ENCODE measurements at regions not wholly inside any gene's neighbourhood (a gene's known extent, or its start where the extent isn't known, plus 50 kb on each side); places are given as distances from the start of the nearest gene placed in this dataset.

DNA sequence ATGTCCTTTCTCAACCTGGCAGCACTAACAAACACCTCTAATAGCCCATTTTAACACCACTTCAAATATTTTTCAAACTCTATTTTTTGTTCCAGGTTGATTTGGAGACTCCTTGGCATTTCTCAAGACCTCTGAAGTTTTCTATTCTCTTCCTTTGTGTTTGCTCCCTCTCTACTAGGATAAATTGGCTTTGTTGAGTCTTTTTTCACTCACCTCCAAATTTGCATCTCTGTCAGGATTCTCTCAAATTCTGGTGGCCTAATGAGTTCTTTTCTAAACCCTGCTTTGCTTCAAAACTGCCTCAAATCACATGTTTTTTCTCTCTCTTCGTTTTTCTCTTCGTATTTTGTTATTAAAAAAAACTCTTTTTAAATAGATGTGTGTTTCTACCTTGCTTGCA lies 582.2 kb upstream of the ADGRL4 start:
- H3K4me3 ChIP-seq (ENCODE audit: low read length), result no peak overlapping the region
- no peak for DNase-seq (ENCODE audit: low read depth)
- TF ChIP-seq, protein P1, sequence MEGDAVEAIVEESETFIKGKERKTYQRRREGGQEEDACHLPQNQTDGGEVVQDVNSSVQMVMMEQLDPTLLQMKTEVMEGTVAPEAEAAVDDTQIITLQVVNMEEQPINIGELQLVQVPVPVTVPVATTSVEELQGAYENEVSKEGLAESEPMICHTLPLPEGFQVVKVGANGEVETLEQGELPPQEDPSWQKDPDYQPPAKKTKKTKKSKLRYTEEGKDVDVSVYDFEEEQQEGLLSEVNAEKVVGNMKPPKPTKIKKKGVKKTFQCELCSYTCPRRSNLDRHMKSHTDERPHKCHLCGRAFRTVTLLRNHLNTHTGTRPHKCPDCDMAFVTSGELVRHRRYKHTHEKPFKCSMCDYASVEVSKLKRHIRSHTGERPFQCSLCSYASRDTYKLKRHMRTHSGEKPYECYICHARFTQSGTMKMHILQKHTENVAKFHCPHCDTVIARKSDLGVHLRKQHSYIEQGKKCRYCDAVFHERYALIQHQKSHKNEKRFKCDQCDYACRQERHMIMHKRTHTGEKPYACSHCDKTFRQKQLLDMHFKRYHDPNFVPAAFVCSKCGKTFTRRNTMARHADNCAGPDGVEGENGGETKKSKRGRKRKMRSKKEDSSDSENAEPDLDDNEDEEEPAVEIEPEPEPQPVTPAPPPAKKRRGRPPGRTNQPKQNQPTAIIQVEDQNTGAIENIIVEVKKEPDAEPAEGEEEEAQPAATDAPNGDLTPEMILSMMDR (conservative IDR thresholded peaks at IDR 0.05; ENCODE audit: low read depth, low read length), result no peak

DNA sequence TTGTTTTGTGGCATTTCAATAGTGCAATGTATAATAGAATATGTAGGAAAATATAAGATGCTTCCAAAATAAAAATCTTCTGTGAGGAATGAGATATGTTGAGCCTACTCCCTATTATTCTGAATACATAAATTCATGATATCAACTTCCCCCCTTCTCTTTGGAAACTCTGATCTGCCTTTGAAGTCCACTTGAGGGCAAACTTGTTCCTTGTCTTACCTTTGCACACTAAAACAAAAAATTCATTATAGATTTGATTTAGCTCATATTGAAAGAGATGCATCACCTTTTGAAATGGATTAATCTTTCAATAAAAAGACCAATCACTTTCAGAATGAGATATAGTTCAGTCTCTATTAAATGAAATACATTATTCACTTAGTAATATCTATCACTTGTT lies 580.7 kb upstream of the ADGRL4 start:
- no peak overlapping the region for H3K4me3 ChIP-seq (ENCODE audit: low read length)
- TF ChIP-seq, protein P1 (conservative IDR thresholded peaks at IDR 0.05; ENCODE audit: low read depth, low read length), result no peak
- no peak for DNase-seq (ENCODE audit: low read depth)

DNA sequence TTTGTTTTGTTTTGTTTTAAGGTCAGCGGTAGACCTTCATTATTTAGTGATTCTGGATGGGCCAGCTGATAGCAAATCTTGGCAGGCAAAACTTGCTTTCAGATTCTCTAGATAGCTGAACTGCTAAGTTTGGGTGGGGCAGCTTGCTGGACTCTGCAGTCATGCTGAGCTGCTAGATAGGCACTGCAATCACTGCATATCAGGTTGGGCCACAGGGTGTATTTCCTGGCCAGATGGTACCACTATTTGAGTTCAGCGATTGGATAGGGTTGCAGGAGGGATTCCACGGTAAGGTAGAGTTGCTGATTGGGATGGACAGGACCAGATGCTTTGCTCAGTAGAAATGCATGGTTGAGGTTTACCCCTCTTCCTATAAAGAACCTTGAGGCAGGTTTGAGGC lies 579.3 kb upstream of the ADGRL4 start:
- TF ChIP-seq, protein P1 (conservative IDR thresholded peaks at IDR 0.05; ENCODE audit: low read depth, low read length), result no peak

DNA sequence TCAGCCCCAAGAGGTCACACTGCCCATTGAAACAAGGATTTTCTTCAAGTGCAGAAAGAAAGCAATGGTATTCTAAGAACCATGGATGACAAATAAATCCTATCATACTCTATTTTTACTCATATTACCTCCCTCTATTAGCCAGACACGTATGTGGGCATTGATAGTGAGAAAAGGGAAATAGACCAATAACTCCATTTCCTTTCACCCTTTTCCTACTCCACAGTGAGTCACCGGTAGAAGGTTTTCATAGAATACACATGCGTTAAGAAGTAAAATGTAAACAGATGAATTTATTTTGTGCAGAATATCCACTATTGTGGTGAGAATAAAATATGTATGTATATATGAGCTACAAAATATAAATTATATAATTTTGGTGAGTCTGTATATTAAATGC lies 568.9 kb upstream of the ADGRL4 start:
- H3K4me3 ChIP-seq (ENCODE audit: low read length), result no peak overlapping the region
- TF ChIP-seq, protein P1 (conservative IDR thresholded peaks at IDR 0.05; ENCODE audit: low read depth, low read length), result no peak
- no peak for DNase-seq (ENCODE audit: low read depth)

More for the DNA sequence above, 579.3 kb upstream of the ADGRL4 start:
- no peak overlapping the region for H3K4me3 ChIP-seq (ENCODE audit: low read length)
- DNase-seq (ENCODE audit: low read depth), result no peak

DNA sequence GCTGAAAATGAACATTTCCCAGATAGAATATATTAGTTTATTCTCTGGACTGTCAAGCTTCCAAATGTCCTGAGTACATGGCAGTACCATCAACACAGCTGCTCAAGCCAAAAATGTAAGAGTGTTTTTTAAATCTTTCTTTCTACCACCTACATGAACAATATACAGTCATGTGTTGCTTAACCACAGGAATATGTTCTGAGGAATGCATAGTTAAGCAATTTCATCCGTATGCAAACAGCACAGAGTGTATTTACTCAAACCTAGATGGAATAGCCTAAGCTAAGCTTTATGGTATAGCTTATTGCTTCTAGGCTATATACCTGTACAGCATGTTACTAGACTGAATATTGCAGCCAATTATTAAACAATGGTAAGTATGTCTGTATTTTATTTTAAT lies 561.9 kb upstream of the ADGRL4 start:
- DNase-seq (ENCODE audit: low read depth), result peak; percentile 34
- TF ChIP-seq, protein P1 (conservative IDR thresholded peaks at IDR 0.05; ENCODE audit: low read depth, low read length), result no peak
- no peak overlapping the region for H3K4me3 ChIP-seq (ENCODE audit: low read length)

DNA sequence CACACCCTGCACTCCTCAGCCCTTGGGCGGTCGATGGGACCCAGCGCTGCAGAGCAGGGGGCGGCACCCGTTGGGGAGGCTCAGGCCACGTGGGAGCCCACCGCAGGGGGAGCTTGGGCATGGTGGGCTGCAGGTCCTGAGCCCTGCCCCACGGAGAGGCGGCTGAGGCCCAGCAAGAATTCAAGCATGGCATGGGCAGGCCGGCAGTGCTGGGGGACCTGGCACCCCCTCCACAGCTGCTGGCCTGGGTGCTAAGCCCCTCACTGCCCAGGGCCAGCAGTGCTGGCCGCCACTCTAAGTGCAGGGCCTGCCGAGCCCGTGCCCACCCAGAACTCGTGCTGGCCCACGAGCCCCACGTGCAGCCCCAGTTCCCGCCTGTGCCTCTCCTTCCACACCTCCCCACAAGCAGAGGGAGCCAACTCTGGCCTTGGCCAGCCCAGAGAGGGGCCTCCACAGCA lies 555.0 kb upstream of the ADGRL4 start:
- no peak overlapping the region for H3K4me3 ChIP-seq (ENCODE audit: low read length)
- no peak for DNase-seq (ENCODE audit: low read depth)
- TF ChIP-seq, protein P1 (conservative IDR thresholded peaks at IDR 0.05; ENCODE audit: low read depth, low read length), result no peak

DNA sequence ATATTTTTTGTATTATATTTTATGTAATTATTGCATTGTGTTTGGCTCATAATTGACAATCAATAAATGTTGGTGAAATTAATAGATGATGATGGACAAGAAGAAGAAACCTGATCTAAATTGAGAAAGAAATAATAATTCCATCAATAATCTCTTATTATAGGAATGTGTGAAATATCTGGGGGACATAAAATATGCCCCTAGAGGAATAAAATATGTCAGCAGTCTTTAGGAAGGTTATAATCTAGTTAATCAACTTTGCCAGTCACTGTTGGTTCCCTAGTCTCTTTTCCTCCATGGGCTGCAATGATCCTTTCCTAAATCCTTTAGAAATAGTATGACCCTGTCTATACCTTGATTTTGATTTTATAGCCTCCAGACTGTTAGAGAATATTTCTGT lies 549.7 kb upstream of the ADGRL4 start:
- H3K4me3 ChIP-seq (ENCODE audit: low read length), result no peak overlapping the region
- TF ChIP-seq, protein P1 (conservative IDR thresholded peaks at IDR 0.05; ENCODE audit: low read depth, low read length), result no peak
- DNase-seq (ENCODE audit: low read depth), result no peak
